Thyroid gland (tissue), 4 donors: ENCODE measurements at regions not wholly inside any gene's neighbourhood (a gene's known extent, or its start where the extent isn't known, plus 50 kb on each side); places are given as distances from the start of the nearest gene placed in this dataset.

Experiments
- DNase-seq, 2 donors: peaks; one replicate each; pipeline ENCODE4 v3.0.0-alpha.2; 2019
- H3K27ac ChIP-seq, 3 donors: fragments of 200-600 bp; sonication (generic); 1 replicate in 2 of 3; 2 replicates in 1 of 3; pipeline ENCODE4 v1.5.1; 2016 to 2019; ENCODE audit warnings: mild to moderate bottlenecking in 1 of 3, moderate library complexity in 1 of 3
- H3K27me3 ChIP-seq: fragments of 200-600 bp; sonication (generic); one replicate; pipeline ENCODE4 v1.5.1; 2019
- H3K36me3 ChIP-seq, 2 donors: fragments of 200-600 bp; sonication (generic); one replicate each; pipeline ENCODE4 v1.5.1; 2016 to 2019
- H3K4me1 ChIP-seq, 2 donors: fragments of 200-600 bp; sonication (generic); one replicate each; pipeline ENCODE4 v1.5.1; 2017 to 2019
- H3K4me3 ChIP-seq, 3 donors: fragments of 200-600 bp; sonication (generic); replicated peaks in 1 of 3; 1 replicate in 2 of 3; 2 replicates in 1 of 3; pipeline ENCODE4 v1.5.1; 2016; ENCODE audit warnings: mild to moderate bottlenecking in 1 of 3
- H3K9me3 ChIP-seq: fragments of 200-600 bp; sonication (generic); one replicate; pipeline ENCODE4 v1.5.1; 2017
- POLR2A ChIP-seq, 2 donors: fragments of 450-650 bp; IDR thresholded peaks; one replicate each; pipeline ENCODE4 v1.6.1; 2017; ENCODE audit warnings: antibody characterized with exemption in 2 of 2, mild to moderate bottlenecking in 2 of 2, moderate library complexity in 1 of 2
- WGBS, 2 donors: methylation state at CpG; one replicate each; pipeline ENCODE4 v1.1.5; 2017; 5-methylcytosine and 5-hydroxymethylcytosine counted together
- intact Hi-C: fragments of 100-400 bp; cut with DNase I; formaldehyde crosslinking; loops from one replicate; pipeline ENCODE4 v1.15.1; 2023
- TF ChIP-seq, protein P1 (sequence below), 6 experiments: fragments of 200-600 bp in 3 of 6; fragments of 450-650 bp in 3 of 6; sonication (generic) in 3 of 6; IDR thresholded peaks; one replicate each; pipeline ENCODE4 v1.5.1; 2016 to 2019; ENCODE audit warnings: antibody characterized with exemption in 6 of 6, mild to moderate bottlenecking in 2 of 6, inconsistent platforms in 1 of 6, moderate library complexity in 1 of 6

GRCh38 chr15:87730706-87731105 is 525.8 kb downstream of the NTRK3 start:
- Histone ChIP-seq H3K4me1 (no peaks in the 10 kb centered on the region), H3K27me3 (no peaks in the 10 kb centered on the region), H3K4me3 (no peak overlapping the region), H3K27ac (no peak overlapping the region), H3K9me3 (no peaks in the 10 kb centered on the region), H3K36me3 (no peaks in the 10 kb centered on the region)
- TF ChIP-seq, protein P1, sequence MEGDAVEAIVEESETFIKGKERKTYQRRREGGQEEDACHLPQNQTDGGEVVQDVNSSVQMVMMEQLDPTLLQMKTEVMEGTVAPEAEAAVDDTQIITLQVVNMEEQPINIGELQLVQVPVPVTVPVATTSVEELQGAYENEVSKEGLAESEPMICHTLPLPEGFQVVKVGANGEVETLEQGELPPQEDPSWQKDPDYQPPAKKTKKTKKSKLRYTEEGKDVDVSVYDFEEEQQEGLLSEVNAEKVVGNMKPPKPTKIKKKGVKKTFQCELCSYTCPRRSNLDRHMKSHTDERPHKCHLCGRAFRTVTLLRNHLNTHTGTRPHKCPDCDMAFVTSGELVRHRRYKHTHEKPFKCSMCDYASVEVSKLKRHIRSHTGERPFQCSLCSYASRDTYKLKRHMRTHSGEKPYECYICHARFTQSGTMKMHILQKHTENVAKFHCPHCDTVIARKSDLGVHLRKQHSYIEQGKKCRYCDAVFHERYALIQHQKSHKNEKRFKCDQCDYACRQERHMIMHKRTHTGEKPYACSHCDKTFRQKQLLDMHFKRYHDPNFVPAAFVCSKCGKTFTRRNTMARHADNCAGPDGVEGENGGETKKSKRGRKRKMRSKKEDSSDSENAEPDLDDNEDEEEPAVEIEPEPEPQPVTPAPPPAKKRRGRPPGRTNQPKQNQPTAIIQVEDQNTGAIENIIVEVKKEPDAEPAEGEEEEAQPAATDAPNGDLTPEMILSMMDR (IDR thresholded peaks at IDR 0.05): no peak
- TF ChIP-seq POLR2A (IDR thresholded peaks at IDR 0.05): no peak
- intact Hi-C loops: no loop called here
- DNase-seq: no peak
- WGBS, 2 donors: 94 to 95% methylated on average over 2 of the region's 2 CpGs

DNA sequence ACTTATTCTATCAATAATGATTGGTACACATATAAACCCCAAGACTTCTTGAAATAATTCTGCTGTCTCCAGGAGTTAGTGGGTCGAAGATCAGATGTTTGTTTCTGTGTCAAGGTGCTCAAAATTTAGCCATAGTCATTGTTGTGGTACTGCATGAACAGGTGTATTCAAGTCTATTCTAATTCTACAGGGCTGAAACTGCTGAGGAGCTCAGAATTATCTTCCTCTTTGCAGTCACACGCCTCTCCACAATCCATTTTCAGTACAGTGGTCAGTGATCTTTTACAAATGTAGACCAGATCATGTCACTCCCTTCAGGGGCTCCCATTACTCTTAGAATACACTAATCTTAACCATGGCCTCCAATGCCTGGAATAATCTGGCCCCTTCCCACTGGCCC is 527.5 kb downstream of the NTRK3 start:
- Histone ChIP-seq H3K4me1 (no peaks in the 10 kb centered on the region), H3K9me3 (no peaks in the 10 kb centered on the region), H3K36me3 (no peaks in the 10 kb centered on the region), H3K27ac (no peak overlapping the region), H3K4me3 (no peak overlapping the region), H3K27me3 (no peaks in the 10 kb centered on the region)
- 63 to 89% methylated on average over 2 of the region's 2 CpGs for WGBS, 2 donors
- DNase-seq: no peak
- TF ChIP-seq, protein P1 (IDR thresholded peaks at IDR 0.05): no peak
- no peak for TF ChIP-seq POLR2A (IDR thresholded peaks at IDR 0.05)
- intact Hi-C loops: no loop called here

GRCh38 chr15:87727073-87727472 is 529.5 kb downstream of the NTRK3 start:
- WGBS, 2 donors: 65 to 75% methylated on average over 2 of the region's 2 CpGs
- no peaks in the 10 kb centered on the region for H3K4me1 ChIP-seq
- H3K27me3 ChIP-seq: no peaks in the 10 kb centered on the region
- no peak overlapping the region for H3K27ac ChIP-seq
- intact Hi-C loops: no loop called here
- no peak for DNase-seq
- H3K9me3 ChIP-seq: no peaks in the 10 kb centered on the region
- no peak overlapping the region for H3K4me3 ChIP-seq
- H3K36me3 ChIP-seq: no peaks in the 10 kb centered on the region
- no peak for TF ChIP-seq POLR2A (IDR thresholded peaks at IDR 0.05)
- TF ChIP-seq, protein P1 (IDR thresholded peaks at IDR 0.05): no peak

- no peak overlapping the region for H3K27ac ChIP-seq
- no peaks in the 10 kb centered on the region for H3K4me1 ChIP-seq
- H3K9me3 ChIP-seq: no peaks in the 10 kb centered on the region
- no peaks in the 10 kb centered on the region for H3K36me3 ChIP-seq
- intact Hi-C loops: no loop called here
- no peak for DNase-seq
- no peaks in the 10 kb centered on the region for H3K27me3 ChIP-seq
- TF ChIP-seq POLR2A (IDR thresholded peaks at IDR 0.05): no peak
- WGBS, 2 donors: 81 to 87% methylated on average over 7 of the region's 7 CpGs
- no peak overlapping the region for H3K4me3 ChIP-seq
Measured at GRCh38 chr15:87724330-87724729, 532.2 kb downstream of the NTRK3 start.

GRCh38 chr15:87722941-87723691 is 533.4 kb downstream of the NTRK3 start:
- TF ChIP-seq, protein P1 (IDR thresholded peaks at IDR 0.05): no peak
- TF ChIP-seq POLR2A (IDR thresholded peaks at IDR 0.05): no peak
- H3K4me3 ChIP-seq: no peak overlapping the region
- H3K9me3 ChIP-seq: no peaks in the 10 kb centered on the region
- no peaks in the 10 kb centered on the region for H3K27me3 ChIP-seq
- H3K27ac ChIP-seq: no peak overlapping the region
- no peaks in the 10 kb centered on the region for H3K4me1 ChIP-seq
- no peaks in the 10 kb centered on the region for H3K36me3 ChIP-seq
- intact Hi-C loops: no loop called here
- no peak for DNase-seq
- WGBS, 2 donors: 69 to 88% methylated on average over 1 of the region's 1 CpG
